ENCODE measurements at regions not wholly inside any gene's neighbourhood (a gene's known extent, or its start where the extent isn't known, plus 50 kb on each side); places are given as distances from the start of the nearest gene placed in this dataset.

GRCh38 chr11:121886005-121886734, 229.8 kb downstream of the BLID start:
- no peaks in the 10 kb centered on the region for H3K9me3 ChIP-seq (ENCODE audit: control insufficient read depth, low read depth, low read length)
- no peak for DNase-seq
- no peak overlapping the region for H3K4me2 ChIP-seq (ENCODE audit: insufficient read depth, insufficient read length, low read length)
- H4K8ac ChIP-seq (replicated peaks; ENCODE audit: insufficient read length, low read depth, low read length) = no peak overlapping the region
- TF ChIP-seq CTCF (conservative IDR thresholded peaks at IDR 0.05) = no peak
- Mint-ChIP-seq H3K36me3 (ENCODE audit: insufficient read depth in 1 of 3, low read depth in 3 of 3) (no peaks in the 10 kb centered on the region), H3K4me3 (no peak overlapping the region), H3K27me3 (ENCODE audit: low read depth) (peaks cover 1% of the 10 kb centered on the region; the same call in 1 of the 2 replicates), H3K27ac (no peak overlapping the region), H3K4me1 (peaks cover 0 to 2% of the 10 kb centered on the region in 2 experiments; a peak in 2 of 4 replicates), H3K9me3 (no peaks in the 10 kb centered on the region)
- no peaks in the 10 kb centered on the region for H3K27me3 ChIP-seq (ENCODE audit: insufficient read depth, low read length)
- no peak overlapping the region for H2BK5ac ChIP-seq (ENCODE audit: insufficient read length, low read length)
- no peak overlapping the region for H3K18ac ChIP-seq (ENCODE audit: insufficient read length, low read depth, low read length)
- no peak overlapping the region for H3K23ac ChIP-seq (ENCODE audit: insufficient read length, low read depth, low read length)
- no peaks in the 10 kb centered on the region for H4K20me1 ChIP-seq (ENCODE audit: control insufficient read depth, insufficient read depth, insufficient read length)
- H2AFZ ChIP-seq (ENCODE audit: low read length) = no peak overlapping the region
- H2BK20ac ChIP-seq (ENCODE audit: low read depth, low read length, poor library complexity, severe bottlenecking) = no peak overlapping the region
- H3K23me2 ChIP-seq (ENCODE audit: insufficient read length, low read depth, low read length, poor library complexity, severe bottlenecking) = no peaks in the 10 kb centered on the region
- H3K56ac ChIP-seq (ENCODE audit: insufficient read length, low read depth, low read length) = no peak overlapping the region
- no peak overlapping the region for H3K27ac ChIP-seq (ENCODE audit: insufficient read length, low read depth, low read length)
- no peak overlapping the region for H3K4ac ChIP-seq (ENCODE audit: low read depth, low read length)
- H2BK120ac ChIP-seq (ENCODE audit: low read depth, low read length, poor library complexity, severe bottlenecking) = no peak overlapping the region
- no peaks in the 10 kb centered on the region for H3K79me2 ChIP-seq (ENCODE audit: insufficient read depth, low read length)
- no peak overlapping the region for H3T11ph ChIP-seq (ENCODE audit: low read length)
- H3K9ac ChIP-seq (ENCODE audit: extremely low read depth, insufficient read length, low read length) = no peak overlapping the region
- H4K91ac ChIP-seq (ENCODE audit: insufficient read length, low read depth, low read length) = no peak overlapping the region
- no CpG with 5 or more reads among the region's 8 CpGs for WGBS (ENCODE audit: extremely low coverage, insufficient read length, low lambda C conversion rate)
- H2BK15ac ChIP-seq (ENCODE audit: low read depth, low read length) = no peak overlapping the region
- H4K5ac ChIP-seq (ENCODE audit: insufficient read length, low read depth, low read length) = no peak overlapping the region
- H3K79me1 ChIP-seq (ENCODE audit: insufficient read depth, low read depth, low read length, poor library complexity, severe bottlenecking) = no peaks in the 10 kb centered on the region
- H2AK5ac ChIP-seq (ENCODE audit: insufficient read length, low read length) = no peak overlapping the region
- H3K14ac ChIP-seq (ENCODE audit: insufficient read depth, low read length) = no peak overlapping the region
- H2BK12ac ChIP-seq (ENCODE audit: insufficient read length, low read depth, low read length) = no peak overlapping the region
- no peaks in the 10 kb centered on the region for H3K4me1 ChIP-seq (ENCODE audit: insufficient read depth, low read length)
